Esophagus muscularis mucosa (tissue), 4 donors: ENCODE measurements at regions not wholly inside any gene's neighbourhood (a gene's known extent, or its start where the extent isn't known, plus 50 kb on each side); places are given as distances from the start of the nearest gene placed in this dataset.

Experiments used
- EP300 ChIP-seq: sonication (generic); formaldehyde crosslinking; IDR thresholded peaks from one replicate; pipeline ENCODE4 v1.6.1; 2017; ENCODE audit warnings: antibody characterized with exemption
- POLR2A ChIP-seq: fragments of 450-650 bp; IDR thresholded peaks from one replicate; pipeline ENCODE4 v1.6.1; 2017; ENCODE audit warnings: antibody characterized with exemption, moderate library complexity, mild to moderate bottlenecking, low read depth
- POLR2AphosphoS5 ChIP-seq, 2 donors: sonication (generic); formaldehyde crosslinking; IDR thresholded peaks; one replicate each; pipeline ENCODE4 v1.6.1; 2017; ENCODE audit warnings: antibody characterized with exemption in 2 of 2
- TF ChIP-seq, protein P1 (sequence below), 3 experiments: fragments of 200-600 bp in 2 of 3; fragments of 450-650 bp in 1 of 3; sonication (generic) in 2 of 3; IDR thresholded peaks; one replicate each; pipeline ENCODE4 v1.5.1; 2017 to 2019; ENCODE audit warnings: antibody characterized with exemption in 3 of 3, mild to moderate bottlenecking in 2 of 3, moderate library complexity in 1 of 3

DNA sequence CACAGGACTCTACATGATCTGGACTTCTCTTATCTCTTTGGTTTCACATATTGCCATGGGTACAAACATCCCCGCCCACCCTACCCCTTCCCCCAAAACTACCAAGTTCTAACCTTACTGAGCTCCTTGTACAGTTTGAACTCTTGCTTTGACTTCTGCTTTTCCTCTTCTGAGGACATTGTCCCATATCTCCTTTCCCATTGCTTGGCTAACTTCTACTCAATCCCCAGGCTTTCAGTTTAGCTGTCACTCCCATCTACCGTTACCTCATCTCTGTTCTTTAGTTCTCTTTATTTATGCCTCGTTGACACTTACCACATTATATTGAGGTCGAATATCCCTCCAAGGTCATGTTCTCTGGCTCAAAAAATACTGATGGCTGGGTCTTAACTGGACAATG lies 393.5 kb upstream of the CADM1 start:
- no peak for TF ChIP-seq POLR2AphosphoS5 (IDR thresholded peaks at IDR 0.05)
- TF ChIP-seq, protein P1, sequence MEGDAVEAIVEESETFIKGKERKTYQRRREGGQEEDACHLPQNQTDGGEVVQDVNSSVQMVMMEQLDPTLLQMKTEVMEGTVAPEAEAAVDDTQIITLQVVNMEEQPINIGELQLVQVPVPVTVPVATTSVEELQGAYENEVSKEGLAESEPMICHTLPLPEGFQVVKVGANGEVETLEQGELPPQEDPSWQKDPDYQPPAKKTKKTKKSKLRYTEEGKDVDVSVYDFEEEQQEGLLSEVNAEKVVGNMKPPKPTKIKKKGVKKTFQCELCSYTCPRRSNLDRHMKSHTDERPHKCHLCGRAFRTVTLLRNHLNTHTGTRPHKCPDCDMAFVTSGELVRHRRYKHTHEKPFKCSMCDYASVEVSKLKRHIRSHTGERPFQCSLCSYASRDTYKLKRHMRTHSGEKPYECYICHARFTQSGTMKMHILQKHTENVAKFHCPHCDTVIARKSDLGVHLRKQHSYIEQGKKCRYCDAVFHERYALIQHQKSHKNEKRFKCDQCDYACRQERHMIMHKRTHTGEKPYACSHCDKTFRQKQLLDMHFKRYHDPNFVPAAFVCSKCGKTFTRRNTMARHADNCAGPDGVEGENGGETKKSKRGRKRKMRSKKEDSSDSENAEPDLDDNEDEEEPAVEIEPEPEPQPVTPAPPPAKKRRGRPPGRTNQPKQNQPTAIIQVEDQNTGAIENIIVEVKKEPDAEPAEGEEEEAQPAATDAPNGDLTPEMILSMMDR (IDR thresholded peaks at IDR 0.05): no peak
- no peak for TF ChIP-seq POLR2A
- TF ChIP-seq EP300: no peak
